ENCODE measurements at regions not wholly inside any gene's neighbourhood (a gene's known extent, or its start where the extent isn't known, plus 50 kb on each side); places are given as distances from the start of the nearest gene placed in this dataset.

DNA sequence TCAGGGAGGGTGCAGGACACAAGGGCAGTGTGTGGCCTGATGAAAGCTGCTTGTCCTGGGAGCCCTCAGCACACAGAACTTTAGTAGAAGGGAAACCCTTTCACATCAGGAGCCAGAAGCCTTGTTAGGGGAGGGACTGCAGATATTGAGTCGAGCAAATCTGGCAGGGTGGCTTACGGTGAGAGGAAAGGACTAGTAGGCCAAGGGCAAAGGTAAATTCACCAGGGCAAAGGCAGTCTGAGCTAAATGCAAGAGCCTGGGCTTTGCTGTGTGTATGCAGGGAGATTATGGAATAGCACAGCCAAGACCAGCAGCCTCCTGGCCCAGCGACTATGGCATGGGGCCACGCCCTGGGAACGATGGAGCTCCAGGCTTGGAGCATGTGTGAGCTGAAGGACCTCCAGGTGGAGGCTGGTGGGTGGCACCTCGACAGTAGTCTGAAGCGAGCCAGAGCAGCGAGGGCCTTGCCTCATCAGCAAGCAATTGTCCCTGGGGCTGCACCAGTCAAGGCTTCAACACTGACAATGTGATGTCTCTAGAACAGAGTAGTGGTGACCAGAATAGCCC lies 76.1 kb downstream of the CCR1 start:
- TF ChIP-seq, protein P1, sequence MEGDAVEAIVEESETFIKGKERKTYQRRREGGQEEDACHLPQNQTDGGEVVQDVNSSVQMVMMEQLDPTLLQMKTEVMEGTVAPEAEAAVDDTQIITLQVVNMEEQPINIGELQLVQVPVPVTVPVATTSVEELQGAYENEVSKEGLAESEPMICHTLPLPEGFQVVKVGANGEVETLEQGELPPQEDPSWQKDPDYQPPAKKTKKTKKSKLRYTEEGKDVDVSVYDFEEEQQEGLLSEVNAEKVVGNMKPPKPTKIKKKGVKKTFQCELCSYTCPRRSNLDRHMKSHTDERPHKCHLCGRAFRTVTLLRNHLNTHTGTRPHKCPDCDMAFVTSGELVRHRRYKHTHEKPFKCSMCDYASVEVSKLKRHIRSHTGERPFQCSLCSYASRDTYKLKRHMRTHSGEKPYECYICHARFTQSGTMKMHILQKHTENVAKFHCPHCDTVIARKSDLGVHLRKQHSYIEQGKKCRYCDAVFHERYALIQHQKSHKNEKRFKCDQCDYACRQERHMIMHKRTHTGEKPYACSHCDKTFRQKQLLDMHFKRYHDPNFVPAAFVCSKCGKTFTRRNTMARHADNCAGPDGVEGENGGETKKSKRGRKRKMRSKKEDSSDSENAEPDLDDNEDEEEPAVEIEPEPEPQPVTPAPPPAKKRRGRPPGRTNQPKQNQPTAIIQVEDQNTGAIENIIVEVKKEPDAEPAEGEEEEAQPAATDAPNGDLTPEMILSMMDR (IDR thresholded peaks at IDR 0.05), result no peak
- TF ChIP-seq POLR2A (IDR thresholded peaks at IDR 0.05), result no peak
